K562 (cell line): ENCODE measurements at regions not wholly inside any gene's neighbourhood (a gene's known extent, or its start where the extent isn't known, plus 50 kb on each side); places are given as distances from the start of the nearest gene placed in this dataset.

Source experiments
- ATAC-seq: fragments of 200-7000 bp; cut with Tn5 transposase; 3 replicates; pipeline ENCODE4 v1.9.1; 2020; ENCODE audit warnings: moderate library complexity
- BruUV-seq: library from RNA; stranded (reverse); fragments of 400-500 nt; replicated peaks from 2 replicates; lab custom pipeline; 2021; lab: Mats Ljungman, UMichigan
- CTCF ChIA-PET: fragments of 300-600 bp; formaldehyde crosslinking; extraction: SDS; loops from one replicate; lab custom pipeline; 2021; ENCODE audit warnings: low intra/inter-chr PET ratio; lab: Yijun Ruan, JAX
- POLR2A ChIA-PET: fragments of 300-600, 350-650 bp; sonication (Branson Sonifier 250); formaldehyde crosslinking; extraction: SDS; loops from one replicate; lab custom pipeline; 2021; ENCODE audit warnings: antibody characterized with exemption, inconsistent platforms; lab: Yijun Ruan, JAX
- DNase-seq, 4 experiments: peaks; one replicate each; pipeline versions ENCODE4 v3.0.0 to v3.0.0-alpha.2; 2011 to 2018; ENCODE audit warnings: low spot score in 3 of 4, mixed read lengths in 3 of 4; ENCODE audit errors: extremely low read depth in 1 of 4
- FAIRE-seq: peaks from 2 replicates; lab custom pipeline; 2011; peaks lifted over from hg19 to GRCh38; lab: Jason Lieb, UNC
- H2AFZ ChIP-seq: 2 replicates; pipeline ENCODE4 v1.6.0; 2011; ENCODE audit warnings: low read depth, low read length, control low read depth, inconsistent platforms
- H3K27ac ChIP-seq: fragments of 200-600 bp; 3 replicates; pipeline ENCODE4 v1.8.0; 2011; ENCODE audit warnings: low read depth, mild to moderate bottlenecking, control low read depth, inconsistent platforms, low read length, moderate library complexity, mixed read lengths; ENCODE audit errors: extremely low read depth
- H3K27me3 ChIP-seq, 2 experiments: fragments of 300-600 bp in 1 of 2; 2 replicates in 1 of 2; 3 replicates in 1 of 2; pipeline versions ENCODE4 v1.6.0 to v1.8.0; 2011; ENCODE audit warnings: inconsistent platforms in 2 of 2, low read length in 2 of 2, mild to moderate bottlenecking in 1 of 2, mixed read lengths in 1 of 2, moderate library complexity in 1 of 2; ENCODE audit not compliant: control insufficient read depth in 2 of 2, insufficient read depth in 2 of 2
- H3K36me3 ChIP-seq: fragments of 300-600 bp; 3 replicates; pipeline ENCODE4 v1.8.0; 2011; ENCODE audit warnings: mild to moderate bottlenecking, low read length, inconsistent platforms; ENCODE audit not compliant: control insufficient read depth, insufficient read depth
- H3K4me1 ChIP-seq, 2 experiments: fragments of 200-600 bp in 1 of 2; replicated peaks in 1 of 2; 2 replicates in 1 of 2; 3 replicates in 1 of 2; pipeline versions ENCODE4 v1.5.1 to v1.8.0; 2011; ENCODE audit warnings: inconsistent platforms in 2 of 2, low read length in 2 of 2, mild to moderate bottlenecking in 1 of 2, mixed read lengths in 1 of 2, moderate library complexity in 1 of 2; ENCODE audit not compliant: control insufficient read depth in 2 of 2, insufficient read depth in 2 of 2
- H3K4me2 ChIP-seq: 2 replicates; pipeline ENCODE4 v1.6.1; 2011; ENCODE audit warnings: low read length, control low read depth, inconsistent platforms, mixed read lengths; ENCODE audit not compliant: insufficient read depth
- H3K4me3 ChIP-seq: fragments of 200-600 bp; sonication (generic), shearing (Covaris generic); 2 replicates; pipeline ENCODE4 v1.5.1; 2016; ENCODE audit warnings: control low read depth, inconsistent platforms
- H3K79me2 ChIP-seq: fragments of 200-600 bp; 3 replicates; pipeline ENCODE4 v1.8.0; 2011; ENCODE audit warnings: low read length, inconsistent platforms; ENCODE audit not compliant: control insufficient read depth, insufficient read depth
- H3K9ac ChIP-seq, 2 experiments: 2 replicates each; pipeline versions ENCODE4 v1.6.0 to v1.6.1; 2011; ENCODE audit warnings: low read depth in 2 of 2, low read length in 2 of 2, control low read depth in 1 of 2, inconsistent platforms in 1 of 2, mild to moderate bottlenecking in 1 of 2, mixed read lengths in 1 of 2; ENCODE audit not compliant: insufficient read depth in 1 of 2
- H3K9me1 ChIP-seq: one replicate; pipeline ENCODE4 v1.6.0; 2011; ENCODE audit warnings: inconsistent platforms, mild to moderate bottlenecking, low read length, moderate library complexity; ENCODE audit not compliant: control insufficient read depth, insufficient read depth
- H3K9me3 ChIP-seq: replicated peaks from 2 replicates; pipeline ENCODE4 v1.5.1; 2011; ENCODE audit warnings: low read depth, low read length, inconsistent platforms; ENCODE audit not compliant: control insufficient read depth, insufficient read depth
- H4K20me1 ChIP-seq: replicated peaks from 2 replicates; pipeline ENCODE4 v1.6.1; 2011; ENCODE audit warnings: low read length, inconsistent platforms, mixed read lengths; ENCODE audit not compliant: control insufficient read depth, insufficient read depth
- EZH2 ChIP-seq: IDR thresholded peaks from 2 replicates; pipeline ENCODE4 v1.6.1; 2012; ENCODE audit warnings: low read depth, mild to moderate bottlenecking, inconsistent platforms, low read length, borderline replicate concordance
- HEY1 ChIP-seq: fragments of 250-450 bp; sonication (Bioruptor Pico); IDR thresholded peaks from 2 replicates; pipeline ENCODE4 v1.5.0; 2020; ENCODE audit warnings: mild to moderate bottlenecking, moderate library complexity, borderline replicate concordance
- PHF20 ChIP-seq: fragments of 450-650 bp; IDR thresholded peaks from 2 replicates; pipeline ENCODE4 v1.6.1; 2018; ENCODE audit not compliant: partially characterized antibody
- STAT5A ChIP-seq: IDR thresholded peaks from 2 replicates; pipeline ENCODE4 v1.6.1; 2012; ENCODE audit warnings: low read length, inconsistent platforms, borderline replicate concordance
- TRIM25 ChIP-seq: fragments of 450-650 bp; IDR thresholded peaks from 2 replicates; pipeline ENCODE4 v1.7.0; 2016; ENCODE audit warnings: borderline replicate concordance
- ZFP30 ChIP-seq: fragments of 250-450 bp; sonication (Bioruptor Pico); IDR thresholded peaks from 2 replicates; pipeline ENCODE4 v1.8.0; 2022; ENCODE audit warnings: moderate library complexity, mild to moderate bottlenecking, inconsistent platforms, borderline replicate concordance
- ZNF24 ChIP-seq: fragments of 450-650 bp; IDR thresholded peaks from 2 replicates; pipeline ENCODE4 v1.6.1; 2016
- ZNF551 ChIP-seq: fragments of 250-450 bp; sonication (Bioruptor Pico); IDR thresholded peaks from 2 replicates; pipeline ENCODE4 v1.5.0; 2021; ENCODE audit warnings: mild to moderate bottlenecking, moderate library complexity
- WGBS: fragments of 100-300 bp; shearing (Covaris generic); methylation state at CpG from one replicate; pipeline ENCODE4 v1.1.6; 2016; ENCODE audit warnings: low coverage, mixed read lengths; ENCODE audit not compliant: insufficient coverage; ENCODE audit errors: missing lambda C conversion rate; 5-methylcytosine and 5-hydroxymethylcytosine counted together
- in situ Hi-C: fragments of 300-500 bp; cut with MboI; formaldehyde crosslinking; loops from 4 replicates; pipeline ENCODE4 v1.15.0; 2018; ENCODE audit warnings: inconsistent platforms, mixed read lengths
- intact Hi-C: fragments of 100-400 bp; cut with micrococcal nuclease; formaldehyde crosslinking; loops from 2 replicates; pipeline ENCODE4 v1.14.2; 2022

GRCh38 chr20:52888096-52888495 is 84.1 kb upstream of the TSHZ2 start:
- Histone ChIP-seq H3K4me2 (no peak overlapping the region), H3K27me3 (no peaks in the 10 kb centered on the region), H3K9me1 (no peaks in the 10 kb centered on the region), H3K36me3 (no peaks in the 10 kb centered on the region), H3K9me3 (no peaks in the 10 kb centered on the region), H4K20me1 (no peaks in the 10 kb centered on the region), H2AFZ (no peak overlapping the region), H3K9ac (no peak overlapping the region), H3K79me2 (no peaks in the 10 kb centered on the region), H3K4me3 (no peak overlapping the region), H3K4me1 (no peaks in the 10 kb centered on the region), H3K27ac (no peak overlapping the region)
- TF ChIP-seq ZFP30 (CRISPR knock-in tag) (no peak), STAT5A (no peak), ZNF551 (CRISPR knock-in tag) (no peak), EZH2 (no peak), PHF20 (no peak), HEY1 (CRISPR knock-in tag) (no peak), ZNF24 (no peak), TRIM25 (no peak)
- in situ Hi-C loops, result no loop called here
- ChIA-PET POLR2A (no interaction called here), CTCF (no interaction called here)
- BruUV-seq, result no TSS peak
- WGBS, result 0% methylated on average over 3 of the region's 3 CpGs
- no peak for FAIRE-seq
- no peak for ATAC-seq
- no peak for DNase-seq
- intact Hi-C loops, result no loop called here
